ENCODE measurements at regions not wholly inside any gene's neighbourhood (a gene's known extent, or its start where the extent isn't known, plus 50 kb on each side); places are given as distances from the start of the nearest gene placed in this dataset.

DNA sequence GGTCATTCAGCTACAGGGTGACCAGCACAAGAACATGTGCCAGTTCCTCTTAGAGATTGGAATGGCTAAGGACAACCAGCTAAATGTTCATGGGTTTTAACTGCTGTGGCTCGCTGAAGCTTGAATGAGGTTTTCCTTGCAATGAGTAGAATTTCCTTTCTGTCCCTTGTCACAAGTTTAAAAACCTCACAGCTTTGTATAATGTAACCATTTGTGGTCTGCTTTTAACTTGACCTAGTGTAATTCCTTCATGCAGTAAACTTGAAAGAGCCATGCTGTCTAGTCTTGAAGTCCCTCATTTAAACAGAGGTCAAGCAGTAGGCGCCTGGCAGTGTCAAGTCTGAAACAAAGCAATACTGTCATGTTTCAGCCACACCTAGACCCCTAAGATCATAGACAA lies 181.3 kb upstream of the DMRT1 start:
- TF ChIP-seq, protein P1, sequence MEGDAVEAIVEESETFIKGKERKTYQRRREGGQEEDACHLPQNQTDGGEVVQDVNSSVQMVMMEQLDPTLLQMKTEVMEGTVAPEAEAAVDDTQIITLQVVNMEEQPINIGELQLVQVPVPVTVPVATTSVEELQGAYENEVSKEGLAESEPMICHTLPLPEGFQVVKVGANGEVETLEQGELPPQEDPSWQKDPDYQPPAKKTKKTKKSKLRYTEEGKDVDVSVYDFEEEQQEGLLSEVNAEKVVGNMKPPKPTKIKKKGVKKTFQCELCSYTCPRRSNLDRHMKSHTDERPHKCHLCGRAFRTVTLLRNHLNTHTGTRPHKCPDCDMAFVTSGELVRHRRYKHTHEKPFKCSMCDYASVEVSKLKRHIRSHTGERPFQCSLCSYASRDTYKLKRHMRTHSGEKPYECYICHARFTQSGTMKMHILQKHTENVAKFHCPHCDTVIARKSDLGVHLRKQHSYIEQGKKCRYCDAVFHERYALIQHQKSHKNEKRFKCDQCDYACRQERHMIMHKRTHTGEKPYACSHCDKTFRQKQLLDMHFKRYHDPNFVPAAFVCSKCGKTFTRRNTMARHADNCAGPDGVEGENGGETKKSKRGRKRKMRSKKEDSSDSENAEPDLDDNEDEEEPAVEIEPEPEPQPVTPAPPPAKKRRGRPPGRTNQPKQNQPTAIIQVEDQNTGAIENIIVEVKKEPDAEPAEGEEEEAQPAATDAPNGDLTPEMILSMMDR (IDR thresholded peaks at IDR 0.05; ENCODE audit: low read depth, low read length, missing control alignments): no peak
- DNase-seq (ENCODE audit: extremely low read depth, low read depth): no peak
- H3K4me3 ChIP-seq (replicated peaks; ENCODE audit: low read depth, low read length): no peak overlapping the region

DNA sequence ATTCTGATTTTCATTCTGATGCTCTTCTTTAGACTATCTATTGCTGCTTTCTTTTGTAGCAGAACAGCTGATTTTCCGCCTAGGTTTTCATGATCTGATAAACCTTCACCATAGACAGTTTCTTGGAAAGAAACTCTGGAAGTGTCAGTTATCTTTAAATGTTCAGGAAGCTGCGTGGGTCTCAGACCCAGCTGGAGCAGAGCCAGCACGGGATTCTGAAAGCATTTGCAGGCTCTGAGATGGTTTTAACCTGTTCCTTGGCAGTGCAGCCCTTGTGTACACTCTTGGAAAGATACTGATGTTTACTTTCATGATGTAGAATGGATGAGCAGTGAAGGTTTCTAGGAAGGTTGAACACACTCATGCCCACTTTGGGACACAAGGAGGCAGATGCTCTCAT lies 178.0 kb upstream of the DMRT1 start:
- H3K4me3 ChIP-seq (replicated peaks; ENCODE audit: low read depth, low read length): no peak overlapping the region
- TF ChIP-seq, protein P1 (IDR thresholded peaks at IDR 0.05; ENCODE audit: low read depth, low read length, missing control alignments): no peak
- no peak for DNase-seq (ENCODE audit: extremely low read depth, low read depth)

DNA sequence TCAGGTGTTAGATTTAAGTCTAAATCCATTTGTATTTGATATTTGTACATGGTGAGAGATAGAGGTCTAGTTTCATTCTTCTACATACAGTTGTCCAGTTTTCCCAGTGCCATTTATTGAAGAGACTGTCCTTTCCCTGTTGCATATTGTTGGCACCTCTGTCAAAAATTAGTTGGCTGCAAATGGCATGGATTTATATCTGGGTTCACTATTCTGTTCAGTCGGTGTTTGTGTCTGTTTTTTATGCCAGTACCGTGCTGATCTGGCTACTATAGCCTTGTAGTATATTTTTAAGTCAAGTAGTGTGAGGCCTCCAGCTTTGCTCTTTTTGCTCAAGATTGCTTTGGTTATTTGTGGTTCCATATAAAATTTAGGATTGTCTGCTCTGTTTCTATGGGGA lies 176.2 kb upstream of the DMRT1 start:
- no peak overlapping the region for H3K4me3 ChIP-seq (replicated peaks; ENCODE audit: low read depth, low read length)
- TF ChIP-seq, protein P1 (IDR thresholded peaks at IDR 0.05; ENCODE audit: low read depth, low read length, missing control alignments): no peak
- DNase-seq (ENCODE audit: extremely low read depth, low read depth): no peak

DNA sequence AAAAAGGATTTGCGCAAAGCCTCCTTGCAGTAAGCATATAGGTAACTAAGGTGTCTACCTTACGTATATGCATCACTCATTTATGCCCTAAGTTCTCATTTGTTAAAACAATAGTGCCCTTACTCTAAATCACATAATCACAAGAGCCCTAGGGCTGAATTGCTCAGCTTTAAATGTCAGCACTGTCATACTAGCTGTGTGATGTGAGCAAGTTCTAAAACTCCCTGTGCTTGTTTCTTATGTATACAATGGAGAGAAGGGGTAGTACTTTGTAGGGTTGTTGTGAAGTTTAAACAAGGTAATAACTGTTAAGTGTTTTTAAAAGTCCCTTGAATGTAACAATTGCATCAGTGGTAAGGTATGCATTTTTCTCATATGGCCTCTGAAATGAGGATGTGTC lies 169.5 kb upstream of the DMRT1 start:
- no peak overlapping the region for H3K4me3 ChIP-seq (replicated peaks; ENCODE audit: low read depth, low read length)
- DNase-seq (ENCODE audit: extremely low read depth, low read depth): no peak
- TF ChIP-seq, protein P1 (IDR thresholded peaks at IDR 0.05; ENCODE audit: low read depth, low read length, missing control alignments): no peak

DNA sequence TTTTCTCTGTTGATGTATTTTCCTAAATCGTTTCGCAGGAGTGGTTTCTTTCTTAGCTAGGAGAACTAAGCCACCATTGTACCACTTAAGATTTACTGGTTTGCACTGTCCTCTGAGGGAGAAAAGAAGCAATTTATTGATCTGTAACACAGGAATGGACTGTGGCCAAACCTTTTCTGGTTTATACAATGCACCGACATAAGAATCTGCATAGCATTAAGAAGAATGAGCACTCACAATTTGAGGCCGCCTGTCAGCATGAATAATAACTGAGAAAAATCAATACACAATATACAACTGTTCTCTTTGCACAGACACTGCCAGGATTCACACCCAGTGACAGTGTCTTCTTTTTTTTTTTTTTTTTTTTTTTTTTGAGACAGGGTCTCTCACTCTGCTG lies 168.6 kb upstream of the DMRT1 start:
- DNase-seq (ENCODE audit: extremely low read depth, low read depth): no peak

DNA sequence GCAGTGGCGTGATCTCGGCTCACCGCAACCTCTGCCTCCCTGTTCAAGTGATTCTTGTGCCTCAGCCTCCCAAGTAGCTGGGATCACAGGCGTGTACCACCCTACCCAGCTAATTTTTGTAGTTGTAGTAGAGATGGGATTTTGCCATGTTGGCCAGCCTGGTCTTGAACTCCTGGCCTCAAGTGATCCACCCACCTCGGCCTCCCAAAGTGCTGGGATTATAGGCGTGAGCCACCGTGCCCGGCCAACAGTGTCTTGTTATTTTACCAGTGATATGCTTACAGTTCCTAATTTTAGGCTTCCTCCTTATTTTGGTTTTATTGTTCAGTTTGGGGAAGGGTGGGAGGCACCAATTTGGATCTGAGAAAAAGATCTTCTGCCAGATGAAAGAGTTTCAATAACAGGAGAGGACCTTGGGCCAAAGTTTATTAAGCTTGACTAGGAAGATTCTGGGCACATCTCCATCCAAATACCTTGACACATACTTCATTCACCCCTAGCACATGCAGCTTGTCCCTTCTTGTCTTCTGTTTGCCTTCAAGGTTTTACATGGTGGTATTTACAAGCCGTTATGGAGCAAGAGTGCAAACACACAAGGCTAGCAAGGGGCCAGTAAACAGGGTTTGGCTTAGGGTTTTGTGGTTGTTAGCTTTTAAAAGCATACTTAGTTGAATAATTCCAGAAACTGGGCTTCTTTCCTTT lies 168.1 kb upstream of the DMRT1 start:
- TF ChIP-seq, protein P1 (IDR thresholded peaks at IDR 0.05; ENCODE audit: low read depth, low read length, missing control alignments): no peak
- H3K4me3 ChIP-seq (replicated peaks; ENCODE audit: low read depth, low read length): no peak overlapping the region
- no peak for DNase-seq (ENCODE audit: extremely low read depth, low read depth)

More for the DNA sequence above, 168.6 kb upstream of the DMRT1 start:
- TF ChIP-seq, protein P1 (IDR thresholded peaks at IDR 0.05; ENCODE audit: low read depth, low read length, missing control alignments): no peak
- H3K4me3 ChIP-seq (replicated peaks; ENCODE audit: low read depth, low read length): no peak overlapping the region
